Uterus (tissue), 3 donors: ENCODE measurements at regions not wholly inside any gene's neighbourhood (a gene's known extent, or its start where the extent isn't known, plus 50 kb on each side); places are given as distances from the start of the nearest gene placed in this dataset.

ENCODE experiments used
- DNase-seq, 2 donors: peaks; one replicate each; pipeline ENCODE4 v3.0.0-alpha.2; 2019 to 2020
- H3K27ac ChIP-seq, 2 donors: fragments of 200-600 bp; sonication (generic); 1 replicate in 1 of 2; 2 replicates in 1 of 2; pipeline ENCODE4 v1.5.1; 2016 to 2018
- H3K27me3 ChIP-seq, 2 donors: fragments of 200-600 bp; sonication (generic); one replicate each; pipeline ENCODE4 v1.5.1; 2018 to 2019; ENCODE audit warnings: control low read depth in 1 of 2
- H3K36me3 ChIP-seq, 2 donors: fragments of 200-600 bp; sonication (generic); one replicate each; pipeline ENCODE4 v1.5.1; 2019; ENCODE audit warnings: control low read depth in 1 of 2
- H3K4me1 ChIP-seq, 2 donors: fragments of 200-600 bp; sonication (generic); one replicate each; pipeline ENCODE4 v1.5.1; 2018 to 2019; ENCODE audit warnings: control low read depth in 1 of 2
- H3K4me3 ChIP-seq, 2 donors: fragments of 200-600 bp; sonication (generic); 1 replicate in 1 of 2; 2 replicates in 1 of 2; pipeline ENCODE4 v1.5.1; 2018 to 2019; ENCODE audit warnings: mild to moderate bottlenecking in 1 of 2
- H3K9me3 ChIP-seq, 2 donors: fragments of 200-600 bp; sonication (generic); one replicate each; pipeline ENCODE4 v1.5.1; 2019; ENCODE audit warnings: control low read depth in 1 of 2
- POLR2A ChIP-seq, 2 donors: fragments of 450-650 bp; IDR thresholded peaks; one replicate each; pipeline ENCODE4 v1.6.1; 2016; ENCODE audit warnings: antibody characterized with exemption in 2 of 2, mild to moderate bottlenecking in 1 of 2, moderate library complexity in 1 of 2
- intact Hi-C: fragments of 100-400 bp; cut with DNase I; formaldehyde crosslinking; loops from one replicate; pipeline ENCODE4 v1.15.1; 2023; ENCODE audit warnings: low total_unique reads
- TF ChIP-seq, protein P1 (sequence below), 4 experiments: fragments of 200-600 bp in 2 of 4; fragments of 450-650 bp in 2 of 4; sonication (generic) in 2 of 4; IDR thresholded peaks; one replicate each; pipeline ENCODE4 v1.5.1; 2016 to 2019; ENCODE audit warnings: antibody characterized with exemption in 4 of 4, mild to moderate bottlenecking in 2 of 4, moderate library complexity in 1 of 4
- donor health status: DM: yes; HTN: yes; CAD: no.

DNA sequence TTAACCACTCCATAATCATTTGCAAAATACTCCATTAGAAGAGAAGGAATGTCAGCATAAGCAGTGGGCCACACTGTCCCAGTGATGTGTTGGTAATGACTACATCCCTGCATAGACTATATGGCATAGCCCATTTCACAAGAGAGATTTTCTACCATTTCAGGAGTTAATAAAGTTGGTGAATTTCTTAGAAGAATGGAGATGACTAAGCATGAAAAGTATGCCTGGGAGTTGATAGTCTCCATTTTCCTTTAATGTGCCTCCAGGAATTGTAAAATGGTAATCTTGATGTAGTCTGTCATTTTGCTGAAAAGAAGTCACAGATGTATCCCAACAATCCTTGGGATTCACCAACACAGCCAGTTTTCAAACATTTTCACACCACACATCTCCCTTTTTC, 608.8 kb upstream of the CHRM3 start:
- Histone ChIP-seq H3K36me3 (no peaks in the 10 kb centered on the region), H3K4me3 (no peak overlapping the region), H3K27me3 (no peaks in the 10 kb centered on the region), H3K4me1 (no peaks in the 10 kb centered on the region), H3K27ac (no peak overlapping the region), H3K9me3 (no peaks in the 10 kb centered on the region)
- DNase-seq: no peak
- intact Hi-C loops: no loop called here
- TF ChIP-seq, protein P1, sequence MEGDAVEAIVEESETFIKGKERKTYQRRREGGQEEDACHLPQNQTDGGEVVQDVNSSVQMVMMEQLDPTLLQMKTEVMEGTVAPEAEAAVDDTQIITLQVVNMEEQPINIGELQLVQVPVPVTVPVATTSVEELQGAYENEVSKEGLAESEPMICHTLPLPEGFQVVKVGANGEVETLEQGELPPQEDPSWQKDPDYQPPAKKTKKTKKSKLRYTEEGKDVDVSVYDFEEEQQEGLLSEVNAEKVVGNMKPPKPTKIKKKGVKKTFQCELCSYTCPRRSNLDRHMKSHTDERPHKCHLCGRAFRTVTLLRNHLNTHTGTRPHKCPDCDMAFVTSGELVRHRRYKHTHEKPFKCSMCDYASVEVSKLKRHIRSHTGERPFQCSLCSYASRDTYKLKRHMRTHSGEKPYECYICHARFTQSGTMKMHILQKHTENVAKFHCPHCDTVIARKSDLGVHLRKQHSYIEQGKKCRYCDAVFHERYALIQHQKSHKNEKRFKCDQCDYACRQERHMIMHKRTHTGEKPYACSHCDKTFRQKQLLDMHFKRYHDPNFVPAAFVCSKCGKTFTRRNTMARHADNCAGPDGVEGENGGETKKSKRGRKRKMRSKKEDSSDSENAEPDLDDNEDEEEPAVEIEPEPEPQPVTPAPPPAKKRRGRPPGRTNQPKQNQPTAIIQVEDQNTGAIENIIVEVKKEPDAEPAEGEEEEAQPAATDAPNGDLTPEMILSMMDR (IDR thresholded peaks at IDR 0.05): no peak
- TF ChIP-seq POLR2A (IDR thresholded peaks at IDR 0.05): no peak

DNA sequence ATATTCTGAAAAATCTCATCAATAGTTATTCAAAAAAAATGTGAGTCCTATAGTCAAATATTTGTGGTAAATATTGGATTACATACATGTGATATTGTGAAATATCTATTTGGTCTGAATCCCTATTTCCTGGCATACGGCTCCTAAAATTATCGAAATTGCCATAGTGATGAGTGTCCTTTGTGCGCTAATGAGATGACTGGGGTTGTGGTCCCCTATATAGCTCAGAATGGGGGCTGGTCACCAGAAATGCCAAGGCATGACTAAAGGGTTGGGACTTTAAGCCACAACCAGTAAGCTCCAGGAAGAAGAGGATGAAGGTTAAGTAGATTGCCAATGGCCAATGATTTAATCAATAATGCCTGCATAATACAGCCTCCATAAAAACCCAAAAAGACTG, 610.2 kb upstream of the CHRM3 start:
- DNase-seq: no peak
- TF ChIP-seq POLR2A (IDR thresholded peaks at IDR 0.05): no peak
- TF ChIP-seq, protein P1 (IDR thresholded peaks at IDR 0.05): no peak
- H3K36me3 ChIP-seq: no peaks in the 10 kb centered on the region
- H3K27ac ChIP-seq: no peak overlapping the region
- no peaks in the 10 kb centered on the region for H3K9me3 ChIP-seq
- H3K4me1 ChIP-seq: no peaks in the 10 kb centered on the region
- no peak overlapping the region for H3K4me3 ChIP-seq
- intact Hi-C loops: no loop called here
- no peaks in the 10 kb centered on the region for H3K27me3 ChIP-seq

DNA sequence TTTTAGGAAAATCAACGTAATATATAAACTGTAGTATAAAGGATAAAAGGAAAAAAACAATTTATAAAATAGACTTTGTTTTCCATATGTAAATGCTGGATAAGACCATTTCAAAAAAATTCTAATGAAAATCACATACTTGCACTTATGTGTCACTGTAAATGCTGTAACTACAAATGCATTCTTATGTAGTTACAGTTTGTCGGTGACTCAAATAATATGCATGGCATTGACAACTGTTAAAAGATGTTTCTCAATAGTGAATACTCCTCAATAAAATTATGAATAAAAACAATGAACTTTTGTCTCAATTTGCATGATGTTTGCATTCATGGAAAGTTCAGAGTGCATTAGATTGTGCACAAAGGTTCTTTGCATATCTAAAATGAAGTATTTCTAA, 614.0 kb upstream of the CHRM3 start:
- Histone ChIP-seq H3K36me3 (no peaks in the 10 kb centered on the region), H3K27ac (no peak overlapping the region), H3K27me3 (no peaks in the 10 kb centered on the region), H3K4me1 (no peaks in the 10 kb centered on the region), H3K9me3 (no peaks in the 10 kb centered on the region), H3K4me3 (no peak overlapping the region)
- TF ChIP-seq, protein P1 (IDR thresholded peaks at IDR 0.05): no peak
- TF ChIP-seq POLR2A (IDR thresholded peaks at IDR 0.05): no peak
- intact Hi-C loops: no loop called here
- no peak for DNase-seq

DNA sequence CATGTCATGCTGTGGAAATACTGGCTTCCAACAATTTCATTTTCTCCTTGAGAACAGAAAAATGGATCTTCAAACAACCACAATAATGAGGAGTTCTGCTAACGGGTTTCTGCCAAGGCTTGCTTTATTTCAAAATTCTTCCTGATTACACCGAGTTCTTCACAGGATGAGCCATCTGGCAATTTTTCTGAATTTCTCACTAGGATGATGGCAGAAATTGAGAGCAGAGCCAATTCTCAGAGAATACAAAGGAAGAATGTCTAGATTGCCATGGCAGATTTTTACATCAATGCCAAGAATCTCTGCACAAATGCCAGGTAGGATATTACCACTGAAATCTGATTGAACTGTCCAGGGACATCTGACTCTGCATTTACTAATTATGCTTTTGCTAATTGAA, 619.0 kb upstream of the CHRM3 start:
- TF ChIP-seq, protein P1 (IDR thresholded peaks at IDR 0.05): no peak
- no peak for TF ChIP-seq POLR2A (IDR thresholded peaks at IDR 0.05)
- no peaks in the 10 kb centered on the region for H3K36me3 ChIP-seq
- H3K4me1 ChIP-seq: no peaks in the 10 kb centered on the region
- DNase-seq: no peak
- intact Hi-C loops: no loop called here
- H3K9me3 ChIP-seq: no peaks in the 10 kb centered on the region
- H3K27ac ChIP-seq: no peak overlapping the region
- H3K4me3 ChIP-seq: no peak overlapping the region
- no peaks in the 10 kb centered on the region for H3K27me3 ChIP-seq

DNA sequence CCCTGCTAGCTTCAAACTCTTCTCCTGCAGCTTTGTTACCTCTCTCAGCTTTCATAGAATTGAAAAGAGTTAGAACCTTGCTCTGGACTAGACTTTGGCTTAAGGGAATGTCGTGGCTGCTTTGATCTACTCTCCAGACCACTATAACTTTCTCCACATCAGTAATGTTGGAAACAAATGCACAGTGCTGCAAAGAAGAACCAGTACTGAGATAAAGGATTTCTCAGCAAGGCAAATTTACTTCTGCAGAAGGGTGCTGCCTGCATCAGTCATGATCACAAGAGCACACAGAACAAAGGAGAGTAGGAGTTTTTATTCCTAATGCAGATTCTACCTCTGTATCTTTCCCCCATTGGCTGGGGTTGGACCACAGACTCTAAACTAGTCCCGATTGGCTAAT, 621.6 kb upstream of the CHRM3 start:
- H3K4me1 ChIP-seq: no peaks in the 10 kb centered on the region
- intact Hi-C loops: no loop called here
- H3K36me3 ChIP-seq: no peaks in the 10 kb centered on the region
- H3K4me3 ChIP-seq: no peak overlapping the region
- no peaks in the 10 kb centered on the region for H3K9me3 ChIP-seq
- H3K27ac ChIP-seq: no peak overlapping the region
- no peak for DNase-seq
- no peak for TF ChIP-seq POLR2A (IDR thresholded peaks at IDR 0.05)
- TF ChIP-seq, protein P1 (IDR thresholded peaks at IDR 0.05): no peak
- no peaks in the 10 kb centered on the region for H3K27me3 ChIP-seq
